ENCODE measurements at regions not wholly inside any gene's neighbourhood (a gene's known extent, or its start where the extent isn't known, plus 50 kb on each side); places are given as distances from the start of the nearest gene placed in this dataset.

DNA sequence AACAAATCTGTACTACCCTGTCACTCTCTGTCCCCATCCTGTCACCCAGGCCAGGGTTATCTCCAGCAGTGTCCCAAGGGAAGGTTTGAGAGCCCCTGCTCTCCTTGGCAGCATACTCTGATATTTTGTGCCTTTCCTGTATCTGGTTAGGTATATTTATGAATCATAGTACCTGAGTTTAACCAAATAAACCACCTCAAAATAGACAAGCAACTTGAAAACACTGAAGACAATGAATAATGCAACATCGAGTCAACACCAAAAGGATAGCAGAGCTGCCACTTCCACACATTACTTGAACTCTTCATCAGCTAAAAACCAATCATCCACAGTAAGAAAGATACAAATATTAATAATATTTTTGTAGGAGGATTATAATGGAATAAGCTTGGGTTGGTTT is 142.6 kb upstream of the TAB2 start:
- TF ChIP-seq, protein P1, sequence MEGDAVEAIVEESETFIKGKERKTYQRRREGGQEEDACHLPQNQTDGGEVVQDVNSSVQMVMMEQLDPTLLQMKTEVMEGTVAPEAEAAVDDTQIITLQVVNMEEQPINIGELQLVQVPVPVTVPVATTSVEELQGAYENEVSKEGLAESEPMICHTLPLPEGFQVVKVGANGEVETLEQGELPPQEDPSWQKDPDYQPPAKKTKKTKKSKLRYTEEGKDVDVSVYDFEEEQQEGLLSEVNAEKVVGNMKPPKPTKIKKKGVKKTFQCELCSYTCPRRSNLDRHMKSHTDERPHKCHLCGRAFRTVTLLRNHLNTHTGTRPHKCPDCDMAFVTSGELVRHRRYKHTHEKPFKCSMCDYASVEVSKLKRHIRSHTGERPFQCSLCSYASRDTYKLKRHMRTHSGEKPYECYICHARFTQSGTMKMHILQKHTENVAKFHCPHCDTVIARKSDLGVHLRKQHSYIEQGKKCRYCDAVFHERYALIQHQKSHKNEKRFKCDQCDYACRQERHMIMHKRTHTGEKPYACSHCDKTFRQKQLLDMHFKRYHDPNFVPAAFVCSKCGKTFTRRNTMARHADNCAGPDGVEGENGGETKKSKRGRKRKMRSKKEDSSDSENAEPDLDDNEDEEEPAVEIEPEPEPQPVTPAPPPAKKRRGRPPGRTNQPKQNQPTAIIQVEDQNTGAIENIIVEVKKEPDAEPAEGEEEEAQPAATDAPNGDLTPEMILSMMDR (IDR thresholded peaks at IDR 0.05; ENCODE audit: insufficient read depth, low read depth, low read length): no peak
- no peak for TF ChIP-seq EZH2 (IDR thresholded peaks at IDR 0.05; ENCODE audit: insufficient read depth, low read length)

Data from astrocyte (in vitro differentiated cells and primary cell).